HCT116 (cell line): ENCODE measurements at regions not wholly inside any gene's neighbourhood (a gene's known extent, or its start where the extent isn't known, plus 50 kb on each side); places are given as distances from the start of the nearest gene placed in this dataset.
A peak's percentile ranks its signal among the peaks of the same experiment; 100 is the strongest.

Source experiments
- ATAC-seq: fragments of 200-7000 bp; cut with Tn5 transposase; 2 replicates; pipeline ENCODE4 v1.9.1; 2020; ENCODE audit warnings: mild to moderate bottlenecking, moderate library complexity
- BruUV-seq: library from RNA; stranded (reverse); fragments of 400-500 nt; replicated peaks from 2 replicates; lab custom pipeline; 2021; lab: Mats Ljungman, UMichigan
- CTCF ChIA-PET: fragments of 300-600 bp; sonication (Branson Sonifier 250); formaldehyde crosslinking; loops from one replicate; lab custom pipeline; 2021; ENCODE audit warnings: antibody characterized with exemption; lab: Charles Lee
- POLR2A ChIA-PET: fragments of 300-600, 350-600 bp; sonication (Branson Sonifier 250); formaldehyde crosslinking; loops from one replicate; lab custom pipeline; 2021; ENCODE audit warnings: antibody characterized with exemption; lab: Charles Lee
- RAD21 ChIA-PET, 2 experiments: fragments of 300-600 bp; sonication (Branson Sonifier 250); formaldehyde crosslinking; loops; one replicate each; lab custom pipeline; 2023; ENCODE audit warnings: low total read pairs in 2 of 2; ENCODE audit not compliant: uncharacterized antibody in 2 of 2, unreplicated experiment in 2 of 2, low non-redundant PET in 1 of 2; lab: Charles Lee
- DNase-seq: peaks from one replicate; pipeline ENCODE4 v3.0.0-alpha.2; 2010; ENCODE audit warnings: low read depth, low spot score
- H2AFZ ChIP-seq: fragments of 200-600 bp; shearing (Covaris generic), sonication (generic); 2 replicates; pipeline ENCODE4 v1.6.1; 2017; ENCODE audit warnings: low read depth, mixed run types, mixed read lengths, antibody characterized with exemption, low read length; ENCODE audit not compliant: poor library complexity, severe bottlenecking
- H3K27ac ChIP-seq: 2 replicates; pipeline ENCODE4 v1.5.1; 2012; ENCODE audit warnings: low read depth, low read length
- H3K27me3 ChIP-seq: fragments of 200-600 bp; sonication (generic); 2 replicates; pipeline ENCODE4 v1.6.1; 2016; ENCODE audit warnings: mixed run types, low read length, mixed read lengths; ENCODE audit not compliant: insufficient read depth
- H3K36me3 ChIP-seq, 2 experiments: fragments of 200-500 bp in 1 of 2; fragments of 200-600 bp in 1 of 2; sonication (Bioruptor generic) in 1 of 2; sonication (generic) in 1 of 2; 2 replicates each; pipeline versions ENCODE4 v1.5.1 to v1.6.1; 2014 to 2016; ENCODE audit warnings: low read length in 2 of 2, inconsistent platforms in 1 of 2, mixed read lengths in 1 of 2, mixed run types in 1 of 2; ENCODE audit not compliant: insufficient read depth in 2 of 2, control insufficient read depth in 1 of 2
- H3K4me1 ChIP-seq, 2 experiments: fragments of 200-600 bp in 1 of 2; sonication (generic) in 1 of 2; 2 replicates each; pipeline versions ENCODE4 v1.5.1 to v1.6.1; 2012 to 2017; ENCODE audit warnings: low read length in 2 of 2, inconsistent platforms in 1 of 2, mild to moderate bottlenecking in 1 of 2, mixed read lengths in 1 of 2, mixed run types in 1 of 2, moderate library complexity in 1 of 2; ENCODE audit not compliant: insufficient read depth in 2 of 2, control insufficient read depth in 1 of 2
- H3K4me2 ChIP-seq: fragments of 200-600 bp; sonication (generic); 2 replicates; pipeline ENCODE4 v1.6.1; 2017; ENCODE audit warnings: mixed run types, low read length, mixed read lengths
- H3K4me3 ChIP-seq, 2 experiments: fragments of 200-600 bp in 1 of 2; sonication (generic) in 1 of 2; replicated peaks in 1 of 2; 2 replicates each; pipeline ENCODE4 v1.5.1; 2011 to 2016; ENCODE audit warnings: low read length in 2 of 2, control low read depth in 1 of 2, low read depth in 1 of 2, mild to moderate bottlenecking in 1 of 2, mixed read lengths in 1 of 2, mixed run types in 1 of 2
- H3K79me2 ChIP-seq: fragments of 200-600 bp; sonication (generic); 2 replicates; pipeline ENCODE4 v1.6.1; 2017; ENCODE audit warnings: mild to moderate bottlenecking, mixed run types, low read length, moderate library complexity, mixed read lengths; ENCODE audit not compliant: insufficient read depth
- H3K9ac ChIP-seq: fragments of 200-600 bp; sonication (generic); 2 replicates; pipeline ENCODE4 v1.6.1; 2016; ENCODE audit warnings: low read length, mixed read lengths
- H3K9me2 ChIP-seq: fragments of 200-600 bp; sonication (generic), shearing (Covaris generic); 2 replicates; pipeline ENCODE4 v1.6.1; 2017; ENCODE audit warnings: mixed run types, mild to moderate bottlenecking, moderate library complexity; ENCODE audit not compliant: insufficient read depth
- H3K9me3 ChIP-seq, 2 experiments: fragments of 200-500 bp in 1 of 2; fragments of 200-600 bp in 1 of 2; sonication (Bioruptor generic) in 1 of 2; sonication (generic) in 1 of 2; 2 replicates each; pipeline ENCODE4 v1.6.1; 2014 to 2017; ENCODE audit warnings: low read length in 2 of 2, mixed read lengths in 2 of 2, inconsistent platforms in 1 of 2, low read depth in 1 of 2, mild to moderate bottlenecking in 1 of 2, mixed run types in 1 of 2, moderate library complexity in 1 of 2; ENCODE audit not compliant: control insufficient read depth in 1 of 2, insufficient read depth in 1 of 2
- H4K20me1 ChIP-seq: fragments of 200-600 bp; sonication (generic), shearing (Covaris generic); 2 replicates; pipeline ENCODE4 v1.6.1; 2017; ENCODE audit warnings: mixed run types, mild to moderate bottlenecking, moderate library complexity; ENCODE audit not compliant: insufficient read depth
- ELF1 ChIP-seq: IDR thresholded peaks from 2 replicates; pipeline ENCODE4 v1.6.1; 2012; ENCODE audit warnings: low read depth, borderline replicate concordance
- JUND ChIP-seq: IDR thresholded peaks from 2 replicates; pipeline ENCODE4 v1.6.1; 2012
- RAD21 ChIP-seq: IDR thresholded peaks from 2 replicates; pipeline ENCODE4 v1.6.1; 2012; ENCODE audit warnings: low read depth, mild to moderate bottlenecking
- intact Hi-C: fragments of 100-400 bp; cut with micrococcal nuclease; formaldehyde crosslinking; loops from 2 replicates; pipeline ENCODE4 v1.10.0; 2022
- TF ChIP-seq, protein P1 (sequence below), 3 experiments: fragments of 200-600 bp in 1 of 3; sonication (generic) in 1 of 3; IDR thresholded peaks in 2 of 3; conservative IDR thresholded peaks in 1 of 3; 2 replicates each; pipeline ENCODE4 v1.5.1; 2012 to 2017; ENCODE audit warnings: low read depth in 2 of 3, low read length in 2 of 3, antibody characterized with exemption in 1 of 3, borderline replicate concordance in 1 of 3, control low read depth in 1 of 3, mild to moderate bottlenecking in 1 of 3, mixed read lengths in 1 of 3, mixed run types in 1 of 3, moderate library complexity in 1 of 3; ENCODE audit not compliant: insufficient read depth in 1 of 3
- TF ChIP-seq, protein P2 (sequence below): IDR thresholded peaks from 2 replicates; pipeline ENCODE4 v1.6.1; 2012

DNA sequence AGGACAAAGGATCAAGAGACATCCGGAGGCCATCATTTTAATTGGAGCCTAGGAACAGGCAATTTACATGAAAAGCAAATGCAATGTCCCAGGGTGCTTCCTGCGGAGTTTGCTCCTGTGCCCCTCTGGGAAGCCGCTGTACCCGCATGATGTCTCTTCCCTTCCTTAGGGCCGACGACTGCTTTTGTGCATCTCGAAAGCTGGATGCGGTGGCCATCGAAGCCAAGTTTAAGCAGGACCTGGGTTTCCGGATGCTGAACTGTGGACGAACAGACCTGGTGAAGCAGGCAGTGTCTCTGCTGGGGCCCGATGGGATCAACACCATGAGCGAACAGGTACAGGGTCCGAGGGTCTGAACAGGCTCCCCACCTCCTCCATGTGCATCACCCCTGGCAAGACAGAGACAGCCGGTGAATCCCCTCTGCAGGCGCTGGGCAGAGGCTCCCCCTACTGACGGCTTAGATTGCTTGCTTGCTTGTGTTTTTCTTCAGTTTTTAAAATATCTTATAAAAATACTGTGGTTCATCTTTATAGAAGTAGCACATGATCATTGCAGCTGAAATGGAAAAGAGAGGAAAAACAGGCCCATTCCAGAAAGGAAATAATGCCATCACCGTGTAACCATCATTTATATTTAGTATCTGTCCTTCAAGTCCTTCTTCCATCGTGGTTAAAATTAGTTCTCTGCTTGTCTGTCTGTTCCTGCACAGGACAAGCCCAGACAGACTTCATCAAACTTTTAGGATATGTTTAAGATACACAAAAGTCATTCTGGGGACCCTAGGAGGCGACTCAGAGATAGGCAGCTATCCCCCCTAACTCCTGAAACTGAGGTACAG lies 75.4 kb upstream of the PWP1 start:
- ATAC-seq (peak; percentile 70), DNase-seq (no peak)
- CTCF ChIA-PET: interaction anchor here (1.1 to 9.7 kb wide), 4 partner anchors 11 to 517 kb away, joined by 3 to 141 read pairs (median 6); partner anchors contain the start of gene CRY1
- TF ChIP-seq RAD21: peak; percentile 75
- no peak for TF ChIP-seq ELF1
- TF ChIP-seq, protein P1, sequence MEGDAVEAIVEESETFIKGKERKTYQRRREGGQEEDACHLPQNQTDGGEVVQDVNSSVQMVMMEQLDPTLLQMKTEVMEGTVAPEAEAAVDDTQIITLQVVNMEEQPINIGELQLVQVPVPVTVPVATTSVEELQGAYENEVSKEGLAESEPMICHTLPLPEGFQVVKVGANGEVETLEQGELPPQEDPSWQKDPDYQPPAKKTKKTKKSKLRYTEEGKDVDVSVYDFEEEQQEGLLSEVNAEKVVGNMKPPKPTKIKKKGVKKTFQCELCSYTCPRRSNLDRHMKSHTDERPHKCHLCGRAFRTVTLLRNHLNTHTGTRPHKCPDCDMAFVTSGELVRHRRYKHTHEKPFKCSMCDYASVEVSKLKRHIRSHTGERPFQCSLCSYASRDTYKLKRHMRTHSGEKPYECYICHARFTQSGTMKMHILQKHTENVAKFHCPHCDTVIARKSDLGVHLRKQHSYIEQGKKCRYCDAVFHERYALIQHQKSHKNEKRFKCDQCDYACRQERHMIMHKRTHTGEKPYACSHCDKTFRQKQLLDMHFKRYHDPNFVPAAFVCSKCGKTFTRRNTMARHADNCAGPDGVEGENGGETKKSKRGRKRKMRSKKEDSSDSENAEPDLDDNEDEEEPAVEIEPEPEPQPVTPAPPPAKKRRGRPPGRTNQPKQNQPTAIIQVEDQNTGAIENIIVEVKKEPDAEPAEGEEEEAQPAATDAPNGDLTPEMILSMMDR (IDR thresholded peaks at IDR 0.05 in 2 of 3, conservative IDR thresholded peaks at IDR 0.05 in 1 of 3; ENCODE audit: borderline replicate concordance in 1 of 3, insufficient read depth in 1 of 3, low read depth in 2 of 3, low read length in 2 of 3): peak; percentile 79 to 83 (median 81)
- Histone ChIP-seq H3K4me2 (no peak overlapping the region), H3K9me3 (no peaks in the 10 kb centered on the region), H3K79me2 (no peaks in the 10 kb centered on the region), H3K9me2 (no peaks in the 10 kb centered on the region), H2AFZ (no peak overlapping the region), H3K4me1 (no peaks in the 10 kb centered on the region), H3K27me3 (no peaks in the 10 kb centered on the region), H4K20me1 (no peaks in the 10 kb centered on the region), H3K27ac (no peak overlapping the region), H3K4me3 (no peak overlapping the region), H3K36me3 (no peaks in the 10 kb centered on the region), H3K9ac (no peak overlapping the region)
- POLR2A ChIA-PET: no interaction called here
- no TSS peak for BruUV-seq
- RAD21 ChIA-PET: interaction anchor here in 1 of 2 experiments (0.5 kb wide), 1 partner anchor 386 kb away, joined by 4 read pairs; no protein-coding TSS in a partner anchor
- intact Hi-C loops: loop anchor here (10.0 kb wide), 1 partner anchor 165 kb away; no protein-coding TSS in a partner anchor

DNA sequence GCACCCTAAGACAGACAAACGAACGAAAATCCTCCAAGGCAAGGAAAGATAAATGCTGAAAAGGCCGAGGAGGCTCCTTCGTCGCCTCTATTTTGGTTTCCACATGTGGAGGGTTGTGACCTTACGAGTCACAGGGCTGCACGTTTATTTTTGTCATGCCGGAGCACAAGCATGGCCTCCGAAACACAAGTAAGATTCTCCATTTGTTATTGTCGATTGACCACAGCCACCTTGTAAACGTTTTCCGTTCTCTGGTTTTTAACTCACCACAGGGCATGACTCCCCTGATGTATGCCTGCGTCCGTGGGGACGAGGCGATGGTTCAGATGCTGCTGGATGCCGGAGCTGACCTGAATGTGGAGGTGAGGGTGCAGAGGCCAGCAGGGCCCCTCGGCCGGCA lies 73.1 kb upstream of the PWP1 start:
- DNase-seq: no peak
- no TSS peak for BruUV-seq
- Histone ChIP-seq H3K79me2 (no peaks in the 10 kb centered on the region), H3K4me1 (no peaks in the 10 kb centered on the region), H3K36me3 (no peaks in the 10 kb centered on the region), H3K27me3 (no peaks in the 10 kb centered on the region), H3K9ac (no peak overlapping the region), H2AFZ (no peak overlapping the region), H3K4me2 (no peak overlapping the region), H3K9me3 (no peaks in the 10 kb centered on the region), H4K20me1 (no peaks in the 10 kb centered on the region), H3K4me3 (no peak overlapping the region), H3K27ac (no peak overlapping the region), H3K9me2 (no peaks in the 10 kb centered on the region)
- ChIA-PET RAD21 (no interaction called here), POLR2A (no interaction called here), CTCF (interaction anchor here (1.6 to 9.7 kb wide), 2 partner anchors 482 to 520 kb away, joined by 4 to 141 read pairs; no protein-coding TSS in a partner anchor)
- TF ChIP-seq, protein P2, sequence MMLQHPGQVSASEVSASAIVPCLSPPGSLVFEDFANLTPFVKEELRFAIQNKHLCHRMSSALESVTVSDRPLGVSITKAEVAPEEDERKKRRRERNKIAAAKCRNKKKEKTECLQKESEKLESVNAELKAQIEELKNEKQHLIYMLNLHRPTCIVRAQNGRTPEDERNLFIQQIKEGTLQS: no peak
- TF ChIP-seq JUND: no peak
- intact Hi-C loops: loop anchor here (10.0 kb wide), 1 partner anchor 168 kb away; no protein-coding TSS in a partner anchor
- ATAC-seq: no peak
